ENCODE measurements at regions not wholly inside any gene's neighbourhood (a gene's known extent, or its start where the extent isn't known, plus 50 kb on each side); places are given as distances from the start of the nearest gene placed in this dataset.

DNA sequence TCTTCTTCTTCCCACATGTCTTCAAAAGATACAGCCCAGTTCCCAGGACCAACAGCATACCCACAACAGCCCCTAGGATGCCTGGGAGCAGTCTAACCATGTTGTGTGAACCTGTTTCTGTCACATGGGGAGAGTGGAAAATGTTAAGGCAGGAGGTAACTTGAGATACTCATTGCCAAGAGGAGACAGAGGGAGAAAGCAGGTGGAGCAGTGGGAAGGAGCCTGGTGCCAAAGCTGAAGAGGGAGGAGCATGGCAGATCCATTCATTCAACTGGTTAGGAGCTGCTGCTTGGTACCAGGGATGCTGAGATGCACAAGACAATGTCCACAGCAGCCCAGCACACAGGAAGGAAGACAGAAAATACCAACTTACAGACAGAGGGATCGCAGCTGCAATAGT lies 149.8 kb upstream of the ETV3 start:
- TF ChIP-seq, protein P1, sequence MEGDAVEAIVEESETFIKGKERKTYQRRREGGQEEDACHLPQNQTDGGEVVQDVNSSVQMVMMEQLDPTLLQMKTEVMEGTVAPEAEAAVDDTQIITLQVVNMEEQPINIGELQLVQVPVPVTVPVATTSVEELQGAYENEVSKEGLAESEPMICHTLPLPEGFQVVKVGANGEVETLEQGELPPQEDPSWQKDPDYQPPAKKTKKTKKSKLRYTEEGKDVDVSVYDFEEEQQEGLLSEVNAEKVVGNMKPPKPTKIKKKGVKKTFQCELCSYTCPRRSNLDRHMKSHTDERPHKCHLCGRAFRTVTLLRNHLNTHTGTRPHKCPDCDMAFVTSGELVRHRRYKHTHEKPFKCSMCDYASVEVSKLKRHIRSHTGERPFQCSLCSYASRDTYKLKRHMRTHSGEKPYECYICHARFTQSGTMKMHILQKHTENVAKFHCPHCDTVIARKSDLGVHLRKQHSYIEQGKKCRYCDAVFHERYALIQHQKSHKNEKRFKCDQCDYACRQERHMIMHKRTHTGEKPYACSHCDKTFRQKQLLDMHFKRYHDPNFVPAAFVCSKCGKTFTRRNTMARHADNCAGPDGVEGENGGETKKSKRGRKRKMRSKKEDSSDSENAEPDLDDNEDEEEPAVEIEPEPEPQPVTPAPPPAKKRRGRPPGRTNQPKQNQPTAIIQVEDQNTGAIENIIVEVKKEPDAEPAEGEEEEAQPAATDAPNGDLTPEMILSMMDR (IDR thresholded peaks at IDR 0.05), result no peak
- TF ChIP-seq POLR2A (IDR thresholded peaks at IDR 0.05), result no peak

All from testis (tissue), 2 donors.